DND-41 (cell line): ENCODE measurements at regions not wholly inside any gene's neighbourhood (a gene's known extent, or its start where the extent isn't known, plus 50 kb on each side); places are given as distances from the start of the nearest gene placed in this dataset.

Source experiments
- EZH2 ChIP-seq: IDR thresholded peaks from 3 replicates; pipeline ENCODE4 v1.6.1; 2012; ENCODE audit warnings: borderline replicate concordance, low read depth, mild to moderate bottlenecking, moderate library complexity, low read length, inconsistent platforms; ENCODE audit not compliant: severe bottlenecking
- TF ChIP-seq, protein P1 (sequence below): IDR thresholded peaks from 2 replicates; pipeline ENCODE4 v1.5.1; 2012; ENCODE audit warnings: borderline replicate concordance, low read length, moderate library complexity, mild to moderate bottlenecking; ENCODE audit not compliant: poor library complexity, severe bottlenecking; ENCODE audit errors: extremely low read depth

- TF ChIP-seq, protein P1, sequence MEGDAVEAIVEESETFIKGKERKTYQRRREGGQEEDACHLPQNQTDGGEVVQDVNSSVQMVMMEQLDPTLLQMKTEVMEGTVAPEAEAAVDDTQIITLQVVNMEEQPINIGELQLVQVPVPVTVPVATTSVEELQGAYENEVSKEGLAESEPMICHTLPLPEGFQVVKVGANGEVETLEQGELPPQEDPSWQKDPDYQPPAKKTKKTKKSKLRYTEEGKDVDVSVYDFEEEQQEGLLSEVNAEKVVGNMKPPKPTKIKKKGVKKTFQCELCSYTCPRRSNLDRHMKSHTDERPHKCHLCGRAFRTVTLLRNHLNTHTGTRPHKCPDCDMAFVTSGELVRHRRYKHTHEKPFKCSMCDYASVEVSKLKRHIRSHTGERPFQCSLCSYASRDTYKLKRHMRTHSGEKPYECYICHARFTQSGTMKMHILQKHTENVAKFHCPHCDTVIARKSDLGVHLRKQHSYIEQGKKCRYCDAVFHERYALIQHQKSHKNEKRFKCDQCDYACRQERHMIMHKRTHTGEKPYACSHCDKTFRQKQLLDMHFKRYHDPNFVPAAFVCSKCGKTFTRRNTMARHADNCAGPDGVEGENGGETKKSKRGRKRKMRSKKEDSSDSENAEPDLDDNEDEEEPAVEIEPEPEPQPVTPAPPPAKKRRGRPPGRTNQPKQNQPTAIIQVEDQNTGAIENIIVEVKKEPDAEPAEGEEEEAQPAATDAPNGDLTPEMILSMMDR: no peak
- no peak for TF ChIP-seq EZH2
Measured at GRCh38 chr12:69115099-69115498, 124.3 kb upstream of the CPSF6 start.
